Endothelial cell (in vitro differentiated cells): ENCODE measurements at regions not wholly inside any gene's neighbourhood (a gene's known extent, or its start where the extent isn't known, plus 50 kb on each side); places are given as distances from the start of the nearest gene placed in this dataset.
A peak's percentile ranks its signal among the peaks of the same experiment; 100 is the strongest.

Experiments used
- DNase-seq: peaks from one replicate; pipeline ENCODE4 v3.0.0; 2021; ENCODE audit warnings: low spot score
- H3K27ac Mint-ChIP-seq: one replicate; pipeline ENCODE4 v1.8.0; 2021; ENCODE audit warnings: mixed read lengths, inconsistent platforms; ENCODE audit not compliant: unreplicated experiment
- H3K27me3 Mint-ChIP-seq: one replicate; pipeline ENCODE4 v1.8.0; 2021; ENCODE audit warnings: mild to moderate bottlenecking, moderate library complexity, mixed read lengths, inconsistent platforms; ENCODE audit not compliant: unreplicated experiment
- H3K36me3 Mint-ChIP-seq: one replicate; pipeline ENCODE4 v1.8.0; 2021; ENCODE audit warnings: mild to moderate bottlenecking, low read depth, mixed read lengths, inconsistent platforms; ENCODE audit not compliant: unreplicated experiment
- H3K4me1 Mint-ChIP-seq: one replicate; pipeline ENCODE4 v1.8.0; 2021; ENCODE audit warnings: mild to moderate bottlenecking, mixed read lengths, inconsistent platforms; ENCODE audit not compliant: unreplicated experiment
- H3K4me3 Mint-ChIP-seq: one replicate; pipeline ENCODE4 v1.8.0; 2021; ENCODE audit warnings: mild to moderate bottlenecking, mixed read lengths, inconsistent platforms; ENCODE audit not compliant: unreplicated experiment
- H3K9me3 Mint-ChIP-seq: one replicate; pipeline ENCODE4 v1.8.0; 2021; ENCODE audit warnings: mixed read lengths, inconsistent platforms; ENCODE audit not compliant: unreplicated experiment
- CTCF ChIP-seq: fragments of 200-600 bp; sonication (generic); IDR thresholded peaks from one replicate; pipeline ENCODE4 v1.5.0; 2021; ENCODE audit warnings: antibody characterized with exemption; ENCODE audit not compliant: unreplicated experiment

GRCh38 chr2:223692191-223692947, 90.2 kb upstream of the SCG2 start:
- H3K27me3 Mint-ChIP-seq: no peaks in the 10 kb centered on the region
- no peaks in the 10 kb centered on the region for H3K36me3 Mint-ChIP-seq
- peaks cover 12% of the 10 kb centered on the region for H3K4me1 Mint-ChIP-seq
- no peak for TF ChIP-seq CTCF
- H3K4me3 Mint-ChIP-seq: no peak overlapping the region
- no peaks in the 10 kb centered on the region for H3K9me3 Mint-ChIP-seq
- no peak overlapping the region for H3K27ac Mint-ChIP-seq
- DNase-seq: peak; percentile 45

GRCh38 chr2:223688094-223688835, 86.1 kb upstream of the SCG2 start:
- no peaks in the 10 kb centered on the region for H3K36me3 Mint-ChIP-seq
- no peak for TF ChIP-seq CTCF
- no peaks in the 10 kb centered on the region for H3K9me3 Mint-ChIP-seq
- no peaks in the 10 kb centered on the region for H3K27me3 Mint-ChIP-seq
- no peak overlapping the region for H3K27ac Mint-ChIP-seq
- no peak for DNase-seq
- H3K4me3 Mint-ChIP-seq: no peak overlapping the region
- H3K4me1 Mint-ChIP-seq: no peaks in the 10 kb centered on the region

GRCh38 chr2:223681125-223681524, 79.0 kb upstream of the SCG2 start:
- Mint-ChIP-seq H3K4me1 (no peaks in the 10 kb centered on the region), H3K36me3 (no peaks in the 10 kb centered on the region), H3K27me3 (no peaks in the 10 kb centered on the region), H3K4me3 (no peak overlapping the region), H3K27ac (no peak overlapping the region), H3K9me3 (no peaks in the 10 kb centered on the region)
- no peak for DNase-seq
- no peak for TF ChIP-seq CTCF

- peak; percentile 60 for TF ChIP-seq CTCF
- Mint-ChIP-seq H3K36me3 (no peaks in the 10 kb centered on the region), H3K27ac (no peak overlapping the region), H3K4me3 (no peak overlapping the region), H3K9me3 (no peaks in the 10 kb centered on the region), H3K27me3 (no peaks in the 10 kb centered on the region), H3K4me1 (no peaks in the 10 kb centered on the region)
- DNase-seq: peak; percentile 27
Measured at GRCh38 chr2:223674998-223675609, 72.9 kb upstream of the SCG2 start.
